ENCODE measurements at regions not wholly inside any gene's neighbourhood (a gene's known extent, or its start where the extent isn't known, plus 50 kb on each side); places are given as distances from the start of the nearest gene placed in this dataset.

- TF ChIP-seq JUND (IDR thresholded peaks at IDR 0.05; ENCODE audit: low read depth, low read length) (no peak), RCOR1 (conservative IDR thresholded peaks at IDR 0.05; ENCODE audit: low read depth, low read length) (no peak), ZSCAN29 (IDR thresholded peaks at IDR 0.05) (no peak)
Observed at GRCh38 chr1:191155178-191155577, 677.5 kb upstream of the BRINP3 start (continued).

- Histone ChIP-seq H3K4me2 (ENCODE audit: control insufficient read depth, insufficient read depth) (no peak overlapping the region), H3K36me3 (ENCODE audit: control insufficient read depth in 2 of 2, insufficient read depth in 2 of 2, low read length in 1 of 2) (no peaks in the 10 kb centered on the region), H3K9ac (ENCODE audit: control insufficient read depth, insufficient read depth, low read length) (no peak overlapping the region), H3K79me2 (ENCODE audit: control insufficient read depth, insufficient read depth, low read length) (no peaks in the 10 kb centered on the region), H3K4me3 (no peak overlapping the region), H4K20me1 (ENCODE audit: control insufficient read depth, insufficient read depth) (no peaks in the 10 kb centered on the region), H2AFZ (ENCODE audit: control insufficient read depth, low read depth, low read length) (no peak overlapping the region), H3K9me3 (replicated peaks; ENCODE audit: control insufficient read depth, insufficient read depth, low read length) (no peaks in the 10 kb centered on the region), H3K27ac (ENCODE audit: control insufficient read depth, insufficient read depth) (no peak overlapping the region), H3K4me1 (ENCODE audit: control insufficient read depth, insufficient read depth, low read length) (no peaks in the 10 kb centered on the region), H3K27me3 (replicated peaks in 1 of 2; ENCODE audit: control insufficient read depth in 2 of 2, insufficient read depth in 2 of 2, low read length in 1 of 2) (no peaks in the 10 kb centered on the region)
- in situ Hi-C loops (cut with MboI) = no loop called here
- SMC1A ChIA-PET (ENCODE audit: uncharacterized antibody, unreplicated experiment) = no interaction called here
- FAIRE-seq = no peak
- POLR2A ChIA-PET = no interaction called here
- no TSS peak for BruUV-seq (replicated peaks)
- CTCF ChIA-PET = no interaction called here
- no peak for DNase-seq (ENCODE audit: low read depth, low spot score)
- 89% methylated on average over 5 of the region's 5 CpGs for WGBS (ENCODE audit: insufficient coverage, insufficient replicate concordance, low lambda C conversion rate, missing lambda C conversion rate)
- no peak for ATAC-seq
- intact Hi-C loops (cut with micrococcal nuclease; ENCODE audit: unreplicated experiment) = no loop called here
- RAD21 ChIA-PET (ENCODE audit: unreplicated experiment) = no interaction called here
- TF ChIP-seq JUND (IDR thresholded peaks at IDR 0.05; ENCODE audit: low read depth, low read length) (no peak), BCLAF1 (IDR thresholded peaks at IDR 0.05) (no peak), TAF1 (IDR thresholded peaks at IDR 0.05; ENCODE audit: borderline replicate concordance, low read depth, low read length) (no peak), NR2F1 (conservative IDR thresholded peaks at IDR 0.05) (no peak), ZNF24 (IDR thresholded peaks at IDR 0.05) (no peak), ZBTB40 (IDR thresholded peaks at IDR 0.05; ENCODE audit: borderline replicate concordance) (no peak), SIX5 (IDR thresholded peaks at IDR 0.05; ENCODE audit: low read depth, low read length, severe bottlenecking) (no peak), ZBTB33 (IDR thresholded peaks at IDR 0.05) (no peak), PRDM15 (CRISPR knock-in tag; IDR thresholded peaks at IDR 0.05) (no peak)
Observed at GRCh38 chr1:191160837-191161236, 683.2 kb upstream of the BRINP3 start.

All from GM12878 (cell line).